Erythroblast (primary cell): ENCODE measurements at regions not wholly inside any gene's neighbourhood (a gene's known extent, or its start where the extent isn't known, plus 50 kb on each side); places are given as distances from the start of the nearest gene placed in this dataset.

Source experiments
- GATA1 ChIP-seq: IDR thresholded peaks from 2 replicates; pipeline ENCODE4 v1.6.1; 2011; ENCODE audit warnings: low read depth, mild to moderate bottlenecking, control low read depth, low read length, moderate library complexity
- POLR2A ChIP-seq: IDR thresholded peaks from 2 replicates; pipeline ENCODE4 v1.6.1; 2011; ENCODE audit warnings: mild to moderate bottlenecking, low read length

DNA sequence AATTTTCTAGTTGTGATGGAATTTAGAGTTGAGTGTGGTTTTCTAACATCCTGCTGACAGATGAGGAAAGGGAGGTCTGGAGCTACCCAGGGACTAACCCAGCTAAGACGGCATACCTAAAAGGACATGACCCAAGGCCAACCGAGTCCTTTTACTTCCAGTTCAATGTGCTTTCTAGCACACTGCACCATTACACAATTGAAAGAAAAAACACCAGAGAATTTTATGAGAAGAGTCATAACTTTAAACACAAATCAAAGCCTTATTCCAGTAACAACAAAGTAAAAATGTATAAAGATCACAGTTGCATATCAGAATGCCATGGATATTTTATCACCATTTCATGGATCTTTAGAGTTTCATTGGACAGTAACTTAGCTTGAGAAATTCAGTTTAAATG, 480.3 kb downstream of the MEIS1 start:
- TF ChIP-seq POLR2A = no peak
- no peak for TF ChIP-seq GATA1
